ENCODE measurements at regions not wholly inside any gene's neighbourhood (a gene's known extent, or its start where the extent isn't known, plus 50 kb on each side); places are given as distances from the start of the nearest gene placed in this dataset.

GRCh38 chr3:132987396-132987795 lies 50.8 kb upstream of the TMEM108 start:
- H3K36me3 ChIP-seq, result no peaks in the 10 kb centered on the region
- 84 to 85% methylated on average over 2 to 4 of the region's 4 CpGs for WGBS, 2 donors (ENCODE audit: low coverage in 1 of 2)
- H3K4me3 ChIP-seq, result no peak overlapping the region
- no peaks in the 10 kb centered on the region for H3K27me3 ChIP-seq
- in situ Hi-C loops (cut with MboI; ENCODE audit: low pct_ligation_motif_present in 1 of 4, low pct_unique_long_range_greater_than_20kb in 1 of 4, low sequenced_read_pairs in 3 of 4) (no loop called here), intact Hi-C loops (cut with DNase I; ENCODE audit: low total_unique reads) (loop anchor here (5.0 kb wide), 1 partner anchor 965 kb away; no protein-coding TSS in a partner anchor)
- H3K27ac ChIP-seq, result no peak overlapping the region
- TF ChIP-seq POLR2AphosphoS5 (IDR thresholded peaks at IDR 0.05) (no peak), POLR2A (IDR thresholded peaks at IDR 0.05) (no peak), CTCF (IDR thresholded peaks at IDR 0.05) (no peak), EP300 (IDR thresholded peaks at IDR 0.05; ENCODE audit: low read depth) (no peak)
- H3K9me3 ChIP-seq, result no peaks in the 10 kb centered on the region
- DNase-seq, result no peak
- H3K4me1 ChIP-seq, result no peaks in the 10 kb centered on the region

GRCh38 chr3:132984181-132984580 lies 54.0 kb upstream of the TMEM108 start:
- no peak for TF ChIP-seq EP300 (IDR thresholded peaks at IDR 0.05; ENCODE audit: low read depth)
- TF ChIP-seq CTCF (IDR thresholded peaks at IDR 0.05), result no peak
- TF ChIP-seq POLR2A (IDR thresholded peaks at IDR 0.05), result no peak
- TF ChIP-seq POLR2AphosphoS5 (IDR thresholded peaks at IDR 0.05), result no peak
- 84 to 100% methylated on average over 1 of the region's 1 CpG for WGBS, 2 donors (ENCODE audit: low coverage in 1 of 2)
- H3K4me3 ChIP-seq, result no peak overlapping the region

GRCh38 chr3:132983143-132983770 lies 54.9 kb upstream of the TMEM108 start:
- no peak for DNase-seq
- intact Hi-C loops (cut with DNase I; ENCODE audit: low total_unique reads), result no loop called here
- H3K36me3 ChIP-seq, result no peaks in the 10 kb centered on the region
- TF ChIP-seq POLR2AphosphoS5 (IDR thresholded peaks at IDR 0.05) (no peak), POLR2A (IDR thresholded peaks at IDR 0.05) (no peak), EP300 (IDR thresholded peaks at IDR 0.05; ENCODE audit: low read depth) (no peak), CTCF (IDR thresholded peaks at IDR 0.05) (no peak)
- no peak overlapping the region for H3K27ac ChIP-seq
- in situ Hi-C loops (cut with MboI; ENCODE audit: low pct_ligation_motif_present in 1 of 4, low pct_unique_long_range_greater_than_20kb in 1 of 4, low sequenced_read_pairs in 3 of 4), result no loop called here
- H3K4me1 ChIP-seq, result no peaks in the 10 kb centered on the region
- no peaks in the 10 kb centered on the region for H3K9me3 ChIP-seq
- no peaks in the 10 kb centered on the region for H3K27me3 ChIP-seq
- WGBS, 2 donors (ENCODE audit: low coverage in 1 of 2), result 38 to 79% methylated on average over 1 of the region's 1 CpG
- no peak overlapping the region for H3K4me3 ChIP-seq

More at GRCh38 chr3:132984181-132984580, 54.0 kb upstream of the TMEM108 start:
- Histone ChIP-seq H3K9me3 (no peaks in the 10 kb centered on the region), H3K36me3 (no peaks in the 10 kb centered on the region), H3K27ac (no peak overlapping the region), H3K4me1 (no peaks in the 10 kb centered on the region), H3K27me3 (no peaks in the 10 kb centered on the region)
- in situ Hi-C loops (cut with MboI; ENCODE audit: low pct_ligation_motif_present in 1 of 4, low pct_unique_long_range_greater_than_20kb in 1 of 4, low sequenced_read_pairs in 3 of 4) (no loop called here), intact Hi-C loops (cut with DNase I; ENCODE audit: low total_unique reads) (no loop called here)
- no peak for DNase-seq

- no peak overlapping the region for H3K27ac ChIP-seq
- no peaks in the 10 kb centered on the region for H3K9me3 ChIP-seq
- H3K4me1 ChIP-seq, result no peaks in the 10 kb centered on the region
- in situ Hi-C loops (cut with MboI; ENCODE audit: low pct_ligation_motif_present in 1 of 4, low pct_unique_long_range_greater_than_20kb in 1 of 4, low sequenced_read_pairs in 3 of 4), result no loop called here
- intact Hi-C loops (cut with DNase I; ENCODE audit: low total_unique reads), result no loop called here
- DNase-seq, result no peak
- H3K36me3 ChIP-seq, result no peaks in the 10 kb centered on the region
- no peaks in the 10 kb centered on the region for H3K27me3 ChIP-seq
- 79% methylated on average over 1 of the region's 1 CpG; no CpG with 5 or more reads in 1 of the 2 donors for WGBS, 2 donors (ENCODE audit: low coverage in 1 of 2)
- TF ChIP-seq EP300 (IDR thresholded peaks at IDR 0.05; ENCODE audit: low read depth) (no peak), POLR2A (IDR thresholded peaks at IDR 0.05) (no peak), CTCF (IDR thresholded peaks at IDR 0.05) (no peak), POLR2AphosphoS5 (IDR thresholded peaks at IDR 0.05) (no peak)
- no peak overlapping the region for H3K4me3 ChIP-seq
Observed at GRCh38 chr3:132981719-132982118, 56.5 kb upstream of the TMEM108 start.

Data from transverse colon (tissue), 4 donors.